GM21423 (cell line): ENCODE measurements at regions not wholly inside any gene's neighbourhood (a gene's known extent, or its start where the extent isn't known, plus 50 kb on each side); places are given as distances from the start of the nearest gene placed in this dataset.

Source experiments
- ATAC-seq: cut with Tn5 transposase; IDR thresholded peaks from one replicate; pipeline ENCODE4 v1.9.1; 2021; ENCODE audit warnings: mild to moderate bottlenecking, moderate library complexity; ENCODE audit not compliant: unreplicated experiment

DNA sequence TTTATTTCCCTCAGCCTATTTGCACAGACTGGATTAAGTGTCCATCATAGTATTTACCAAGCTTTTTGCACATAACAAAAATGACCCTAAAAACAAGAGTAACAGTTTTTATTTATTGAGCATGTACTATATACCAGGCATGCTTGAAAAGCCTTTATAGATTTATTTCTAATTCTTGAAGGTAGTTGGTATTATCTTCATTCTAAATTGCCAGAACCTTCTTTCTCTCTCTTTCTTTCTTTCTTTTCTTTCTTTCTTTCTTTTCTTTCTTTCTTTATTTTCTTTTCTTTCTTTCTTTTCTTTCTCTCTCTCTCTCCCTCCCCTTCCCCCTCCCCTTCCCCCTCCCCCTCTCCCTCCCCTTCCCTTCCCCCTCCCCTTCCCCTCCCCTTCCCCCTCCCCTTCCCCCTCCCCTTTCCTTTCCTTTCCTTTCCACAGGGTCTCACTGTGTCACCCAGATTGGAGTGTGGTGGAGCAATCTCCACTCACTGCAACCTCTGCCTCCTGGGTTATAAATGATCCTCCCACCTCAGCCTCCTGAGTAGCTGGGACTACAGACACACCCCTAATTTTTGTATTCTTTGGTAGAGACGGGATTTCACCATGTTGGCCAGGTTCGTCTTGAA is 310.9 kb upstream of the RBFOX1 start:
- no peak for ATAC-seq

DNA sequence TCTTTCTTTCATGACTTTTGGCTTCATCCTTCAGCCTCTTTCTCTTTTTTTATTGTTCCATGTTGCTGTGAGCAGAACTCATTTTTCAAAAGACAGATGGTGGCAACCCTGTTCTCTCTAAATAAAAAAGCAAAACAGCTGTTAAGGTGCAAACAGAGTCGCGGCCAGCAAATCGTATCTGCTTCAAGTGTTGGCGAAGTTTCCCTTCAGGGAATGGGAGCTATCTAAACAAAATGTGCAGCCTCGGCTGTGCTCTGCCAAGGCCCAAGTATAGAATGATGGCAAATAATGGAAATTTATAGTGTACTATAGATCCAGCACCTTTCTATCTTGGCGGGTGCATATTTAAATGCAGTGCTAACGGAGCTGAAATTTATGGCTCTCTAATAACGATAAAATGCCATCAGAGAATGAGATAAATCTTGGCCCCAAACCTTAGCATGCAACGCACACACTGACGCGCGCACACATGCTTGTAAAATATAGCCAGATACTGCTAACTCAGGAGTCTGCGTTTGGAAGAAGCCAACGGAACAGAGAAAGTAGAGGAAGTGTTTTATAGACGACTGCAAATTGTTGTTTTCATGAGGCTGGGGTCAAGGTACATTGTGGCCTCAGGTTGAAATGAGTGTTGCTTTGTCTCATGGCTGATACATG is 315.5 kb upstream of the RBFOX1 start:
- no peak for ATAC-seq

DNA sequence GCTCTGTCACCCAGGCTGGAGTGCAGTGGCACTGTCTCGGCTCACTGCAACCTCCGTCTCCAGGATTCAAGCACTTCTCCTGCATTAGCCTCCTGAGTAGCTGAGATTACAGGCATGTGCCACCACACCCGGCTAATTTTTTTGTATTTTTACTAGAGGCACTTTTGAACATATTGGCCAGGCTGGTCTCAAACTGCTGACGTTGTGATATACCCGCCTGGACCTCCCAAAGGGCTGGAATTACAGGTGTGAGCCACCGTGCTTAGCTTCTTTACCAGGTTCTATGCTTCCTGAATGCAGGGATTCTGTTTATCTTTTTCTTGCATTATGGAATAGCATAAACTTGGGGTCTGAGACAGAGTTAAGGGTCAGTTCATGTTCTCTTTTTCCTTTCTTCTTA is 317.9 kb upstream of the RBFOX1 start:
- no peak for ATAC-seq

DNA sequence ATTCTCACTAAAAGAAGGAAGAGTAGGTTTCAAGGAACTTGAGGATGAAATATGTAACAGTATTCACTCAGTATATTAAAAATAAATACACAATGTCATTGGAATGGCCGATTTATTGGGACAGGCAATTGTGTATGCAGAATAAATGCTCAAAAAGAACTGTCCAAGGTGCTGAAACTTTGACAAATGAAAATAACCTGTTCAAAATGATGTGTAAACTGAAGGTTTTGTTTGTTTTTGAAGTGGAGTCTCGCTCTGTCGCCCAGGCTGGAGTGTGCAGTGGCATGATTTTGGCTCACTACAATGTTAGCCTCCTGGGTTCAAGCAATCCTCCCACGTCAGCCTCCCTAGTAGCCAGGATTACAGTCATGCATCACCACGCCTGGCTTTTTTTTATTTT is 318.7 kb upstream of the RBFOX1 start:
- ATAC-seq = no peak

DNA sequence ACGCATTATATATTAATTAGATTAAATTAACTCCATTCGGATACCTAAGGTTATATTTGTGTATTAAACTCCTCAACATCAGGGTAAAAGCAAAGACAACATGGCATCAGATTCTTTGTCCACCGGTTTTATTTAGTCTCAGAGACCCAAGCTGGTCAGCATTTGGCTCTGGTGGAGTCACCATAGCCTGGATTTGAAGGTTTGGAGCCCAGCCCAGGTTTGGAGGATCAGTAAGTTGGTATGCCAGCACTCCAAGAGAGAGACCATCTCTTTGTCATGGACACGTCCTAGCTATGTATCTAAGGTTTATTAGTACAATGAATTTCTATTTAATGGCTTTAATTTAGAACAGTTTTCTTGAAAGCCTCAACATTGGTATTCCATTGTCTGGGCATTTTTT is 328.4 kb upstream of the RBFOX1 start:
- no peak for ATAC-seq

DNA sequence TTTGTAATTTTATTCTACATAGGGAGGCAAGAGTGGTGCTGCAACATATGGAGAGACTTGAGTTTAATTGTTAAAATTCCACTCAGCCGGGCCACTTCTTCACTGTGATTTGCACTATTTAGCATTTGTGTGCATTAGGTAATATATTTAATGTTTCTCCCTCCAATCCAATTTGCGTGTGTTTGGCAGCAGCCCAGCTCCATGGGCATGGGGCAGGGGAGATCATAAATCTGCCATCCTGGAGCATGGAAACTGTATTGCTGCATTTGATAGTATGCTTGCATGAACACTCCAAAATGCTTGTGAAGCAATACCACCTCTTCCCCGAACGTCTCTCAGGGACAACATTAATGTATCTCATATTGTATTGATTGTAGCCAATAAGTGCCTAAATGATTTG is 339.1 kb upstream of the RBFOX1 start:
- ATAC-seq = no peak

DNA sequence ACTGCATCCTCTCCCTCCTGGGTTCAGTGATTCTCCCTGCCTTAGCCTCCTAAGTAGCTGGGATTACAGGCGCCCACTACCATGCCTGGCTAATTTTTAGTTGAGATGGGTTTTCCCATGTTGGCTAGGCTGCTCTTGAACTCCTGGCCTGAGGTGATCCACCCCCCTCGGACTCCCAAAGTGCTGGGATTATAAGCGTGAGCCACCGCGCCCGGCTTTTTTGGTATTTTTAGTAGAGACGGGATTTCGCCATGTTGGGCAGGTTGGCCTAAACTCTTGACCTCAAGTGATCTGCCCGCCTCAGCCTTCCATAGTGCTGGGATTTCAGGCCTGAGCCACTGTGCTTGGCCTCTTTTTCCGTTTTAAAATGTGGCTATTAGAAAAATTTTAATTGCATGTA is 343.8 kb upstream of the RBFOX1 start:
- ATAC-seq = no peak

DNA sequence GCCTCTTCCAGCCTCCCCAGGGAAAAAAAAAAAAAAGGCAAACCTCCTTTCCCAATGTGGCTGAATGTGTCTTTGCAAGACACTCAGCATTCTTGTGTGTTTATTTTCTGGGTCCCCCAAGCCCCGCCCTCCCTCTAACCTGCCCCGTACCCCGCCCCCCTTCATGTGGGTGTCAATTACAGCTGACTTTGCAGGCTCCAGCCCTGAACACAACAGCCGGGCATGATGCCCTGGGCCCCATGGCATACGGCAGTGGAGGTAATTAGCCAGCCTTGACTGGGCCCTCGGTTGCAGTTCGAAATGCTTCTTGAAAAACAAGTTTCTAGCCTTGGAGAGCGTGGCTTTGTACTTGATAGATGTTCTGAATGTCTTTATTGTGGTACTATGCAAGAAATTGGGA is 354.7 kb upstream of the RBFOX1 start:
- ATAC-seq = no peak

DNA sequence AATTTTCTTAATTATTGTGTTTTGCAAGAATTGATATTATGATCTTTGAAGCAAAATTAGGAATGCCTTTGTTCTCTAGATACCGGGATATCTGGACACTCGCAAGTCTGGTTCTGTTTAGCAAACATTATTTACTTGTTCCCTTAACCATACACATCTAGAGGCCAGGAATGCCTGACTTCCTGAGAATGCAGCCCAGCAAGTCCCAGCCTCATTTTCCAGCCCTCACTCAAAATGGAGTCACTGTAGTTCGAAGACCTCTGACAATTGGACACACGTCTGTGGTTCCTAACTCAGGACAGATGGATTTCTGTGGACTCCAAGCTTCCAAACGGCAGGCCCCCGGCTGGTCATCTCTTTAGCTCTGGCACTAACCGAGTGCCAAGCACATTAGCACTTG is 355.4 kb upstream of the RBFOX1 start:
- no peak for ATAC-seq

DNA sequence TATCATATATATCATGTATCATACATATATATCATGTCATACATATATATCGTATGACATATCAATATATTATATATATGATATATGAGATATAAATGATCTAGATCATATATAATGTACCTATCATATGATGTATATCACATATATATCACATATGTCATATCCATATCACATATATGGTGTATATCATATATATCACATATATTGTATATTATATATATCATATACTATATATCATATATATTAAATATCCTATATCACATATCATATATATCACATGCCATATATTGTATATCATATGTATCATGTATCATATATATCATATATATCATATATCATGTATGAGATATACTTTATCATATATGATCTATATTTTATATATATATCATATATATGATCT is 355.9 kb upstream of the RBFOX1 start:
- ATAC-seq = no peak

DNA sequence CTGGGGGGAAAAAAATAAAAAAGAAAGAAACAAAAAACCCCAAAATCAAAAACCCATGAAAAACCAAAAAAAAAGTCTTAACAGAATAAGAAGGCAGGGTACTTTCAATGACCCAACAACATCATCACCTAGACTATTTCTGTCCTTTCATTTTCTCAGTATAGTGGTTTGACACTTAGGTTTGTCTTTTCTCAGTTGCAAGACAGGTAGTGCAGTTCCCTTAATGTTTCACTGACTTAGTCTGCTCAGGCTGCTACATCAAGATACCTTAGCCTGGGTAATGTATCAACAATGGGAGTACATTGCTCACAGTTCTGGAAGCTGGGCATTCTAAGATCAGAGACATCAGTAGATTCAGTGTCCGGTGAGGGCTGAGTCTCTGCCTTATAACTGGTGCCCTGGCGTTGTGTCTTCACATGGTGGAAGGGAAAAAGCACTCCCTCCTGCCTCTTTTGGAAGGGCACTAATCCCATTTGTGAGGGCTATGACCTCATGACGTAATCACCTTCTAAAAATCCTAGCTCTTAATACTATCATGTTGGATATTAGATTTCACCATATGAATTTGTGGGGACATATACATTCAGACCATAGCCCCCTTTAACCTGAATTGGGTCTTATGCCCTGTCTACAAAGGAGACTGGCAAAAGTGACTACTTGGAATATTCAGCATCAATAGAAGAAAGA is 362.3 kb upstream of the RBFOX1 start:
- ATAC-seq = no peak

DNA sequence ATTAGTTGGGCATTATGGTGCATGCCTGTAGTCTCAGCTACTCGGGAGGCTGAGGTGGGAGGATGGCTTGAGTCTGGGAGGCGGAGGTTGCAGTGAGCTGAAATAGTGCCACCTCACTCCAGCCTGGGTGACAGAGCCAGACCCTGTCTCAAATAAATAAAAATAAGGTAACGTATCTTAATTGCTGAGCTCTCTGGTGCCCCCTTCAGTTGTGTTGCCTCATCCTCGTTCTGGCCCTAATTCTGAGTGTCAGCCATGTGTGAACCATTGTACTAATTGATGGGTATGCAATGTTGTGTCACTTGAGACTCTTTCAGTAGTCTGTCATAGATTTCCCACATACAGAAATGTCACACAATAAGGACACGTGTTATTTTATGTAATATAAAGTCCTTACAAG is 363.1 kb upstream of the RBFOX1 start:
- ATAC-seq = no peak

DNA sequence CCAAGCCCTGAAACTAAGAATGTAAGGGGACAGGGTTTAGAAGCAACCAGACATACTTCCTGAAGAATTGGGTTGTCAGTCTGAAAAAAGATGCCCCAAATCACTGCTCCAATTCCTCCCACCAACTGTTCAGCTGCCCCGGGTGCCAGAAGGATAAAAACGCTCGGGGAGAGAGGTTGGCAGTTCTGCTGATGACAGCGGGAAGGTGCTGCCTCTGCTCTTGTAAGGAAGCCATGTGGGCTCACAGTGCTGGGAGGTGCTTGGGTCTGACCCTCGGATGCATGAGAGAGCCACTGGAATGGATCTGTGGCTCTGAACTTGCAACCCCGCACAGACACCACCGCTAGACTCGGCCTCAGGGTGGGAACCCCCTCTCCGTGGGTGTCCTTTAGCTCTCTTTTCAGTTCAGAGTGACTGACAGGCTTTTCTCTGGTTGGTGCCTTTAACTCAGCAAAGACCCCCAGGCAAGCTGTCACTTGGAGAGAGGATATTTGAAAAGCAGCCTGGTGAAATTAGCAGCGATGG is 364.8 kb upstream of the RBFOX1 start:
- no peak for ATAC-seq

DNA sequence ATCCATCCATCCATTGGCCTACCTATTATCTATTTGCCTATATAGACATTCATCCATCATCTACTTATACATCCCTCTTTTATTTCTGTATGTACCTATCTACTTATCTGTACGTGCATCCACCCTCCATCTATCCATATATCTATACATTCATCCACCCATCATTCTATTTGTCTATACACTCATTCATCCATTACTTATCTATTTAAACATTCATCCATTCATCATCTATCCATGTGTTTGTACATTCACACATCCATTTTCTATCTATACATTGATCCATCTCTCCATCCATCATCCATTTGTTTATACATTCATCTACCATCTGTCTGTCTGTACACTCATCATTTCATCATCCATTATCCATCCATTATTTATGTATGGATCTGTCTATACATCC is 365.7 kb upstream of the RBFOX1 start:
- ATAC-seq = no peak

DNA sequence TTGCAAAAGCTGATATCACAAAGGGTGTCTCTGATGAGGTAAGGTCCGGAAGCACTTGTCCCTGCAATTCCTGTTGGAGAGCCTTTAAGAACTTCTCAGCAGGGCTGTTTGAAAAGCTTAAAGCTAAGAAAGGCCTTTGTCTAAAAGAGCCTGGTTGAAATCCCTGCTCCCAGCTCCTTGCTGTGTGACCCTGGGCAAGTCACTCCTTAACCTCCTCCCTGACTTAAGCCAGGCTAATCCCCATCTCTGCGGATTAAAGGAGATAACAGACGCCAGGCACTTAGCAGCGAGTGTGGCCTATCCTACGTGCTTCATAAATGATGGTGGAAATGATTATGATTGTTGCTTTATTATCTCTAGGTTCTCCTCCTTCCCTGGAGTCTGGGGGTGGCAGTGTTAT is 368.0 kb upstream of the RBFOX1 start:
- no peak for ATAC-seq

DNA sequence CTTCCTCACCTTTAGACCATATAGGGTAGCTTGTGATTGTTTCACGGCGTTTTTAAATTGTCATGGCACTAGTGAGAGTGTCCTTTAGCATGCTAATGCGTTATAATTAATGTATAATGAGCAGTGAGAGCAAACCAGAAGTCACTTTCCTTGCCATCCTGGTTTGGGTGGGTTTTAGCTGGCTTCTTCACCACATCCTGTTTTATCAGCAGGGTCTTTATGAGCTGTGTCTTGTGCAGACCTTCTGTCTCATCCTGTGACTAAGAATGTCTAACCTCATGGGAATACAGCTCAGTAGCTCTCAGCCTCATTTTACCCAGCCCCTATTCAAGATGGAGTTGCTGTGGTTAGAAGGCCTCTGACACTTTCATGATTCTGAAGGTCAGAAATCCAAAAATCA is 370.9 kb upstream of the RBFOX1 start:
- no peak for ATAC-seq

DNA sequence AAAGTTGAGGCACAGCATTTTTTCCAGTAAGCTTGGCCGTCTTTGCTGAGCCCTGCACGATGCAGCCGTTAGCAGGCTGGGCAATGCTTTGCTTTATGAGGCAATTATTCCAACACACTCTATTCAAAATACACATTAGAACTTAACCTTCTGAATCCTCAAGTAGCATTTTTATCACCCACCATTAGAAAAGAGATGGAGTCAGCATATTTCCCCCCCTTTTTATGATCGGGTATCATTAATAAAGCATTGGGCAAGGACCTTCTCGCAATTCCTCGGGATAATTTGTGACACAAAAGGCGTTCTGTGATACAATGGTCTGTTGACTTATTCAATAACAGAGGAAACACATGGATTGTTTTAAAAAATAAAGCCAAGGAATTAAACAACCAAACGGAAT is 374.5 kb upstream of the RBFOX1 start:
- no peak for ATAC-seq

DNA sequence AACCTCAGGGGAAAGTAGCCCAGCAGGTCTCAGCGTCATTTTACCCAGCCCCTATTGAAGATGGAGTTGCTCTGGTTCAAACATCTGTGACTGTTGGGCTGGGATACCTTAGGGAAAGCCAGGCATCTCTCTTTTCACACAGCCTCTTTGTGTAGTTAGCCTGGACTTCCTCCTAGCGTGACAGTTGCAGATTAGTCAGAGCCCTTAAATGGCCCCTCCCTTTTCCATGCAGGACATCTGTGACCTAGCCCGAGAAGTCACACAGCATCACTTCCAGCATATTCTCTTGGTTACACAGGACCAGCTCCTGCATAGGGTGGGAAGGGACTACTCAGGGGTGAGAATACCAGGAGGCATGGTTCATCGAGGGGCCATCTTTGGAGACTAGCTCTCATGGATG is 375.0 kb upstream of the RBFOX1 start:
- no peak for ATAC-seq

DNA sequence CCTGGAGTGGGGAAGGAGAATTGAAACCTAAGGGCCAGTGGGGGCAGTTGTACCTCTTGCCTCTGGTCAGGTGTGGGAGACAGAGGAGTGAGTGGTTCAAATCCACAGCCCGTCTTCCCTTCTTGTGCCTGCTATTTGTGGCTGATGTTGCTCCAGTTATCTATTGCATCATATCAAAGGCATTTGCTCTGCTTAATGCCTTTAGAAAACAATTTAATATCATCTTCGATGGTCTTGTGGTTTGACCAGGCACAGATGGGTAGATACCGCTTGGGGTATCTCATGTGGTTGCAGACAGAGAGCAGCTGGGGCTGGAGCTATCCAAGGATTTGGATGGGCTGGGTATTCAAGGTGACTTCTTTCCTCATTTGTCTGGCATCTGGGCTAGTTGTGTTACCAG is 376.1 kb upstream of the RBFOX1 start:
- ATAC-seq = no peak

DNA sequence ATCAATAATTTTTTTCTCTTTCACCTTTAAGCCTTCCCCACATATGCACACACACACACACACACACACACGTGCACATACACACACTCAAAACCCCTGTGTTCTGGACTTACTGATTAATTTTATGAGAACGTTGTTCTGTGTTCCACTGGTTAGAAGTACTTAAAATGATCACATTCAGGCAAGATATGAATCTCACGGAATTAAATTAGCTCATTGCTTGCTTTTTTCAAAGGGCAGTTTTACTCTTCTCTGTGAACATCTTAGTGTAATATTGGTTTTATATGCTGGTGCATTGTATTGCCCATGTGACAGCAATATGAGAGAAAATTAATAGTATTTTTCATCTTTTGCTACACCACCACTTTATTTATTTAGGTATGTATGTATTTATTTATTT is 377.3 kb upstream of the RBFOX1 start:
- no peak for ATAC-seq

DNA sequence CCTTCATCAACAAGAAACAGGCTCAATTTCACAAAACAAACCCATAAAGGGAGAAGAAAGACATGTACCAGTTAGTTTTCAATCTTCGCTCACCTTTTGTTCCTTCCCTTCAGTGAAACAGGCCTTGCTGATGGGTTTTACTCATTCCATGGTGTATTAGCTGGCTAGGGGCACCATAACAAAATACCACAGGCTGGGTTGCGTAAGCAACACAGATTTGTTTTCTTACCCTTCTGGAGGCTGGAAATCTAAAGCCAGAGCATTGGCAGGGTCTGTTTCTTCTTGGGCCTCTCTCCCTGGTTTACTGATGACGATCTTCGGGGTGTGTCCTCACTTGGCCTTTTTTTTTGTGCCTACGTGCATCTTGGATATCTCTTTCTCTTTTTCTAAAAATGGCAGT is 383.4 kb upstream of the RBFOX1 start:
- no peak for ATAC-seq

DNA sequence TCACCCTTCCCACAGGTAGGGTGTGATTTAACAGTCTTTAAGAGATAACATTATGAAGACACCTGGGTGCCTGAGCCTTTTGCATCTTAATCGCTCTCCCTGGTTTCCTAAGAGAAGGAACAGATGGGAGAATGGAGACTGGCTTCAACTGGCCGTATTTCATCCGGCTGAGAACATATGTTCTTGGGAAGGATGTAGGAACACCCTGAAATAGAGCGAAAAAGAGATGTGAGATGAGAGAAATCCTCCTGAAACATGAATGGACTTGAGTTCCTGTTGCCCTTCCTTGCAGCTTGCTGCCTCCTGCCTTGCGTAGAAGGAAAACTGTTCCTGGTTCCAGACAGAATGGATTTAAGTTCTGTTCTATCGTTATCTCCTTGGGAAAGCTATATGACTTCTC is 385.4 kb upstream of the RBFOX1 start:
- ATAC-seq = no peak
